IMR-90 (cell line): ENCODE measurements at regions not wholly inside any gene's neighbourhood (a gene's known extent, or its start where the extent isn't known, plus 50 kb on each side); places are given as distances from the start of the nearest gene placed in this dataset.

Source experiments
- ATAC-seq: fragments of 200-7000 bp; cut with Tn5 transposase; 2 replicates; pipeline ENCODE4 v1.9.1; 2020; ENCODE audit warnings: low read depth, mild to moderate bottlenecking, moderate library complexity
- BruUV-seq: library from RNA; stranded (reverse); fragments of 400-500 nt; replicated peaks from 2 replicates; lab custom pipeline; 2021; lab: Mats Ljungman, UMichigan
- CTCF ChIA-PET: fragments of 300-600 bp; formaldehyde crosslinking; extraction: SDS; loops from one replicate; lab custom pipeline; 2021; ENCODE audit warnings: antibody characterized with exemption; lab: Yijun Ruan, JAX
- POLR2A ChIA-PET: fragments of 300-600 bp; sonication (Branson Sonifier 250); formaldehyde crosslinking; loops from one replicate; lab custom pipeline; 2022; ENCODE audit warnings: antibody characterized with exemption; ENCODE audit not compliant: unreplicated experiment; lab: Charles Lee
- DNase-seq: peaks from one replicate; pipeline ENCODE4 v3.0.0; 2013
- H2AFZ ChIP-seq: replicated peaks from 2 replicates; pipeline ENCODE3; 2013; ENCODE audit warnings: low read length, mild to moderate bottlenecking; ENCODE audit not compliant: poor library complexity
- H2AK5ac ChIP-seq: 2 replicates; pipeline ENCODE4 v1.6.1; 2013; ENCODE audit warnings: low read depth, low read length, inconsistent platforms
- H2AK9ac ChIP-seq: replicated peaks from 2 replicates; pipeline ENCODE3; 2013; ENCODE audit warnings: mild to moderate bottlenecking, low read depth, low read length, moderate library complexity; ENCODE audit not compliant: poor library complexity
- H2BK120ac ChIP-seq: 2 replicates; pipeline ENCODE4 v1.6.1; 2013; ENCODE audit warnings: low read depth, low read length, inconsistent platforms
- H2BK15ac ChIP-seq: 3 replicates; pipeline ENCODE4 v1.6.1; 2013; ENCODE audit warnings: low read depth, low read length, inconsistent platforms
- H2BK20ac ChIP-seq: 2 replicates; pipeline ENCODE4 v1.6.1; 2013; ENCODE audit warnings: low read depth, mild to moderate bottlenecking, inconsistent platforms, low read length, moderate library complexity
- H2BK5ac ChIP-seq: 2 replicates; pipeline ENCODE4 v1.6.1; 2013; ENCODE audit warnings: mild to moderate bottlenecking, low read depth, low read length, inconsistent platforms; ENCODE audit not compliant: poor library complexity, severe bottlenecking
- H3K14ac ChIP-seq: replicated peaks from 2 replicates; pipeline ENCODE4 v1.6.1; 2013; ENCODE audit warnings: low read depth, low read length, inconsistent platforms
- H3K18ac ChIP-seq: 2 replicates; pipeline ENCODE4 v1.6.1; 2013; ENCODE audit warnings: low read depth, low read length, control low read depth
- H3K23ac ChIP-seq: 2 replicates; pipeline ENCODE4 v1.6.1; 2013; ENCODE audit warnings: low read depth, low read length, inconsistent platforms
- H3K27ac ChIP-seq: 2 replicates; pipeline ENCODE4 v1.5.1; 2013; ENCODE audit warnings: mild to moderate bottlenecking, control low read depth, low read length; ENCODE audit not compliant: insufficient read depth
- H3K27me3 ChIP-seq: 2 replicates; pipeline ENCODE4 v1.6.1; 2013; ENCODE audit warnings: low read length; ENCODE audit not compliant: control insufficient read depth, insufficient read depth
- H3K36me3 ChIP-seq: 2 replicates; pipeline ENCODE4 v1.6.1; 2013; ENCODE audit warnings: low read length, mixed read lengths; ENCODE audit not compliant: control insufficient read depth, insufficient read depth
- H3K4ac ChIP-seq: 2 replicates; pipeline ENCODE4 v1.6.1; 2013; ENCODE audit warnings: low read depth, low read length, inconsistent platforms
- H3K4me1 ChIP-seq: 2 replicates; pipeline ENCODE4 v1.6.1; 2013; ENCODE audit warnings: low read length, mixed read lengths; ENCODE audit not compliant: control insufficient read depth, insufficient read depth
- H3K4me2 ChIP-seq: 2 replicates; pipeline ENCODE4 v1.6.1; 2013; ENCODE audit warnings: low read depth, mild to moderate bottlenecking, control low read depth, low read length, moderate library complexity
- H3K4me3 ChIP-seq: 2 replicates; pipeline ENCODE4 v1.5.1; 2013; ENCODE audit warnings: low read depth, mild to moderate bottlenecking, control low read depth, low read length, moderate library complexity; ENCODE audit not compliant: insufficient read depth
- H3K56ac ChIP-seq: 2 replicates; pipeline ENCODE4 v1.6.1; 2013; ENCODE audit warnings: low read length, inconsistent platforms; ENCODE audit not compliant: insufficient read depth; ENCODE audit errors: extremely low read depth
- H3K79me1 ChIP-seq, 2 experiments: 2 replicates each; pipeline ENCODE4 v1.6.1; 2013; ENCODE audit warnings: low read length in 2 of 2, inconsistent platforms in 1 of 2, low read depth in 1 of 2
- H3K9ac ChIP-seq: 2 replicates; pipeline ENCODE4 v1.6.1; 2013; ENCODE audit warnings: low read depth, low read length, control low read depth
- H3K9me1 ChIP-seq: 2 replicates; pipeline ENCODE4 v1.6.1; 2013; ENCODE audit warnings: low read length, inconsistent platforms; ENCODE audit not compliant: insufficient read depth
- H3K9me3 ChIP-seq: 2 replicates; pipeline ENCODE4 v1.6.1; 2013; ENCODE audit warnings: low read length; ENCODE audit not compliant: control insufficient read depth, insufficient read depth
- H4K20me1 ChIP-seq: 2 replicates; pipeline ENCODE4 v1.6.1; 2013; ENCODE audit warnings: low read length, inconsistent platforms; ENCODE audit not compliant: insufficient read depth
- H4K5ac ChIP-seq: 2 replicates; pipeline ENCODE4 v1.6.1; 2013; ENCODE audit warnings: mild to moderate bottlenecking, low read depth, low read length, control low read depth
- H4K8ac ChIP-seq, 2 experiments: 2 replicates each; pipeline ENCODE4 v1.6.1; 2013; ENCODE audit warnings: low read depth in 2 of 2, low read length in 2 of 2, control low read depth in 1 of 2, inconsistent platforms in 1 of 2
- H4K91ac ChIP-seq: 2 replicates; pipeline ENCODE4 v1.6.1; 2013; ENCODE audit warnings: low read depth, low read length, inconsistent platforms; ENCODE audit not compliant: insufficient read depth
- BHLHE40 ChIP-seq: fragments of 150-350 bp; IDR thresholded peaks from 2 replicates; pipeline ENCODE4 v1.6.1; 2016; ENCODE audit warnings: mild to moderate bottlenecking, low read depth, low read length
- CTCF ChIP-seq: conservative IDR thresholded peaks from 2 replicates; pipeline ENCODE4 v1.5.1; 2012; ENCODE audit warnings: mild to moderate bottlenecking, low read depth, low read length, improper control_type of control experiment
- MAZ ChIP-seq: IDR thresholded peaks from 2 replicates; pipeline ENCODE4 v1.6.1; 2012; ENCODE audit warnings: low read depth, mild to moderate bottlenecking, low read length, improper control_type of control experiment, moderate library complexity, borderline replicate concordance
- POLR2A ChIP-seq: IDR thresholded peaks from 2 replicates; pipeline ENCODE4 v1.6.1; 2012; ENCODE audit warnings: mild to moderate bottlenecking, low read depth, low read length
- RAD21 ChIP-seq: IDR thresholded peaks from 2 replicates; pipeline ENCODE4 v1.6.1; 2012; ENCODE audit warnings: low read length, improper control_type of control experiment
- RCOR1 ChIP-seq: IDR thresholded peaks from 2 replicates; pipeline ENCODE4 v1.6.1; 2012; ENCODE audit warnings: mild to moderate bottlenecking, low read length, improper control_type of control experiment; ENCODE audit not compliant: insufficient replicate concordance
- RFX5 ChIP-seq: IDR thresholded peaks from 2 replicates; pipeline ENCODE4 v1.8.0; 2012; ENCODE audit warnings: low read depth, mild to moderate bottlenecking, low read length, moderate library complexity
- SMC3 ChIP-seq: fragments of 150-350 bp; IDR thresholded peaks from 2 replicates; pipeline ENCODE4 v1.6.1; 2016; ENCODE audit warnings: low read depth, mild to moderate bottlenecking, antibody characterized with exemption, low read length, moderate library complexity
- USF2 ChIP-seq: fragments of 150-350 bp; IDR thresholded peaks from 2 replicates; pipeline ENCODE4 v1.6.1; 2017; ENCODE audit warnings: mild to moderate bottlenecking, antibody characterized with exemption, low read length, low read depth
- WGBS, 2 experiments: methylation state at CpG; one replicate each; pipeline versions ENCODE4 v1.1.5 to v1.1.7; 2013; ENCODE audit warnings: missing lambda C conversion rate in 2 of 2; ENCODE audit not compliant: insufficient read length in 1 of 2; ENCODE audit errors: extremely low coverage in 2 of 2; 5-methylcytosine and 5-hydroxymethylcytosine counted together
- dilution Hi-C: fragments of 300-500 bp; cut with HindIII; formaldehyde crosslinking; loops from one replicate; pipeline ENCODE4 v1.14.3; 2018; ENCODE audit warnings: low sequenced_read_pairs; ENCODE audit not compliant: unreplicated experiment
- in situ Hi-C: fragments of 300-500 bp; cut with MboI; formaldehyde crosslinking; loops from 3 replicates; pipeline ENCODE4 v1.14.3; 2019; ENCODE audit warnings: low sequenced_read_pairs, inconsistent platforms, mixed read lengths
- intact Hi-C: fragments of 100-400 bp; cut with micrococcal nuclease; formaldehyde crosslinking; loops from 2 replicates; pipeline ENCODE4 v1.10.0; 2022

- H3K23ac ChIP-seq, result no peak overlapping the region
- ChIA-PET POLR2A (no interaction called here), CTCF (no interaction called here)
- intact Hi-C loops (no loop called here), dilution Hi-C loops (no loop called here), in situ Hi-C loops (no loop called here)
- no peak overlapping the region for H3K4me2 ChIP-seq
- ATAC-seq (no peak), DNase-seq (no peak)
- no peak overlapping the region for H2BK120ac ChIP-seq
- no peak overlapping the region for H2BK20ac ChIP-seq
- no peak overlapping the region for H3K56ac ChIP-seq
- no peak overlapping the region for H3K14ac ChIP-seq
- H4K20me1 ChIP-seq, result no peaks in the 10 kb centered on the region
- no peaks in the 10 kb centered on the region for H3K9me3 ChIP-seq
- H2AK5ac ChIP-seq, result no peak overlapping the region
- H3K36me3 ChIP-seq, result no peaks in the 10 kb centered on the region
- H2AFZ ChIP-seq, result no peak overlapping the region
- no peak overlapping the region for H3K18ac ChIP-seq
- H4K5ac ChIP-seq, result no peak overlapping the region
- H3K79me1 ChIP-seq, result no peaks in the 10 kb centered on the region
- H3K4me3 ChIP-seq, result no peak overlapping the region
- no peak overlapping the region for H3K9ac ChIP-seq
- no TSS peak for BruUV-seq
- no peaks in the 10 kb centered on the region for H3K27me3 ChIP-seq
- H3K4me1 ChIP-seq, result peaks cover 2% of the 10 kb centered on the region; the same call in 1 of the 2 replicates
- H3K4ac ChIP-seq, result no peak overlapping the region
- no peak overlapping the region for H4K91ac ChIP-seq
- no CpG with 5 or more reads among the region's 2 CpGs for WGBS, 2 experiments
- no peak overlapping the region for H2AK9ac ChIP-seq
- no peaks in the 10 kb centered on the region for H3K9me1 ChIP-seq
- H3K27ac ChIP-seq, result no peak overlapping the region
- no peak overlapping the region for H4K8ac ChIP-seq
- H2BK5ac ChIP-seq, result no peak overlapping the region
- H2BK15ac ChIP-seq, result no peak overlapping the region
- TF ChIP-seq CTCF, result no peak
- no peak for TF ChIP-seq BHLHE40
- no peak for TF ChIP-seq SMC3
- no peak for TF ChIP-seq POLR2A
- no peak for TF ChIP-seq RCOR1
- no peak for TF ChIP-seq MAZ
- no peak for TF ChIP-seq RAD21
- no peak for TF ChIP-seq USF2
- TF ChIP-seq RFX5, result no peak
Observed at GRCh38 chr16:72302332-72302731, 130.4 kb upstream of the PMFBP1 start.
